ENCODE measurements at regions not wholly inside any gene's neighbourhood (a gene's known extent, or its start where the extent isn't known, plus 50 kb on each side); places are given as distances from the start of the nearest gene placed in this dataset.
A peak's percentile ranks its signal among the peaks of the same experiment; 100 is the strongest.
"Not testable (repeated sequence)": the region's sequence is repeated elsewhere in the genome, so short reads cannot be mapped to it uniquely, and the experiment has no call there.

DNA sequence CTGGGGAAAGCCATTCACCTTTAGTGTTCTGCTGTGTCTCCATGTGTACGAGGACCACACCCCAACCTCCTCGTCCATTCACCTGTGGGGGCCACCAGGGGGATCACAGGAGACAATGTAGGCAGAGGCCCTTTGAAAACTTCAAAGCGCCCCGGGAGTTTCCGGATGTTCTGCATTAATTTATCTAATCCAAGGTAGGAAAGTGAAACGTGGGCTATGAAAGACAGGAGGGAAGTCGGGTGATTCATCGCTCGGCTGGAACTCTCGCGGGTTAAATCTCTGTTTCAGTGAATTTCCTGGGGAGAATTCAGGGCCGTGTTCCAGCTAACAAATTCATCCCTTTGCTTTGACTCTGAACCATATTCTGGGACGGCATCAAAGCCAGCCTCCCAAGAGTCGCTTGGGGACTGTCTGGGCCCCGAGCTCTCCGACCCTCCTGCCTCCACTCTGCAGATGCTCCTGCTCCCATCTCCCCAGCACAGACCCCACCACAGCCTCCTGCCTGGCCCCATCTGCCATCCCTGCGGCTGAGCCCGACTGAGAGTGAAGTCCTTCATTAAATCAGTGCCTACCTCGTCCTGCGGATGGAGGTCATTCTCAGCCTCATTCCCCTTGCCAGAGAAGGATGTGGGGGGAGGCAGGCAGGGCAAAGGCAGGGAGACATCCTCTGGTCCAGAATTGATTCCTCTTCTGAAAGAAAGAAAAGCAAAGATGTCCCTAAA, 114.1 kb upstream of the CARD11 start:
- DNase-seq (ENCODE audit: low spot score in 2 of 2): no peak
- no peak overlapping the region for H3K4me3 Mint-ChIP-seq
- H3K27me3 Mint-ChIP-seq: peaks cover 17% of the 10 kb centered on the region
- H3K36me3 Mint-ChIP-seq (ENCODE audit: insufficient read depth): peaks cover 5% of the 10 kb centered on the region
- ATAC-seq (replicated peaks; ENCODE audit: extremely low read depth, poor library complexity, severe bottlenecking): no peak
- H3K27ac Mint-ChIP-seq (ENCODE audit: low read depth): no peak overlapping the region
- H3K9me3 Mint-ChIP-seq: no peaks in the 10 kb centered on the region
- peaks cover 19% of the 10 kb centered on the region for H3K4me1 Mint-ChIP-seq

DNA sequence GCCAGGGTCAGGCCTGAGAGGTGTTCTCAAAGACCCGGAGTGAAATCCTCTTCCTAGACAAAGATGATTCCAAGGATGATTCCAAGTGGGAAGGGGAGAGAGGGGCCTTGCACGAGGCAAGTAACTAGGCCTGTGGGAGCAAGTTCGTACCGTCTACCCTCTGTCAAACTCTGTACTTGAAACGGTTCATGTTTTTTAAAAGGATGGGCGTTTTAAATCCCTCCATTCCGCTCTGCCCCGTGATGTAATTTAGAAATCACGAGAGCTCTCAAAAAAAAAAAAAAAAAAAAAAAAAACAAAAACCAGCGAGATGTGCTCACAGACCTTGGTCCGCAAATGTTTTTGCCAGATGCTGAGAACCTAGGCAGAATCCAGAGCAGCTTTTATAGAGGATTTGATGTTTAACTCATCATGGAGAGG, 114.7 kb upstream of the CARD11 start:
- Mint-ChIP-seq H3K27me3 (peaks cover 17% of the 10 kb centered on the region), H3K36me3 (ENCODE audit: insufficient read depth) (peaks cover 5% of the 10 kb centered on the region), H3K27ac (ENCODE audit: low read depth) (no peak overlapping the region), H3K4me1 (peaks cover 19% of the 10 kb centered on the region), H3K4me3 (no peak overlapping the region), H3K9me3 (no peaks in the 10 kb centered on the region)
- no peak for ATAC-seq (replicated peaks; ENCODE audit: extremely low read depth, poor library complexity, severe bottlenecking)
- DNase-seq (ENCODE audit: low spot score in 2 of 2): no peak

- ATAC-seq (replicated peaks; ENCODE audit: extremely low read depth, poor library complexity, severe bottlenecking): no peak
- H3K27ac Mint-ChIP-seq (ENCODE audit: low read depth): no peak overlapping the region
- no peak overlapping the region for H3K4me3 Mint-ChIP-seq
Observed at GRCh38 chr7:3159039-3159438, 115.4 kb upstream of the CARD11 start.

DNA sequence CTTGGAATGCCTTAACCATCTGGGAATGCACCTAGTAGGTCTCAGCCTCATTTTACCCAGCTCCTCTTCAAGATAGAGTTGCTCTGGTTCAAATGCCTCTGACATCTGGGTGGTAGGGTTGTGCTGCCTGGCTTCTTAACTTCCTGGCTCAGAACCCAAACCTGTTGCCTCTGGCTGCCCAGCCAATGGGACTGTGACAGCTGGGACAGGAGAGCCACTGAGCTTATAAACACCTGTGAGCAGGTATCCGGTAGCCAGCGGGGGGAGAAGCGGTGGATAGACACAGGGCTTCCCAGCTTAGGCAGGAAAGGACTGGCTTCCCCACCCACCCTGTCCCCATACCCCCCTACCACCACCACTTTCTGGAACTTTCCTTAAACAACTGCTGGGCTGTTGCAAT, 115.8 kb upstream of the CARD11 start:
- Mint-ChIP-seq H3K36me3 (ENCODE audit: insufficient read depth) (peaks cover 5% of the 10 kb centered on the region), H3K4me1 (peaks cover 12% of the 10 kb centered on the region), H3K27ac (ENCODE audit: low read depth) (no peak overlapping the region), H3K4me3 (no peak overlapping the region), H3K27me3 (peaks cover 25% of the 10 kb centered on the region), H3K9me3 (no peaks in the 10 kb centered on the region)
- ATAC-seq (replicated peaks; ENCODE audit: extremely low read depth, poor library complexity, severe bottlenecking): no peak
- no peak for DNase-seq (ENCODE audit: low spot score in 2 of 2)

More at GRCh38 chr7:3159039-3159438, 115.4 kb upstream of the CARD11 start:
- Mint-ChIP-seq H3K36me3 (ENCODE audit: insufficient read depth) (peaks cover 5% of the 10 kb centered on the region), H3K4me1 (peaks cover 14% of the 10 kb centered on the region), H3K9me3 (no peaks in the 10 kb centered on the region), H3K27me3 (peaks cover 21% of the 10 kb centered on the region)
- no peak for DNase-seq (ENCODE audit: low spot score in 2 of 2)

DNA sequence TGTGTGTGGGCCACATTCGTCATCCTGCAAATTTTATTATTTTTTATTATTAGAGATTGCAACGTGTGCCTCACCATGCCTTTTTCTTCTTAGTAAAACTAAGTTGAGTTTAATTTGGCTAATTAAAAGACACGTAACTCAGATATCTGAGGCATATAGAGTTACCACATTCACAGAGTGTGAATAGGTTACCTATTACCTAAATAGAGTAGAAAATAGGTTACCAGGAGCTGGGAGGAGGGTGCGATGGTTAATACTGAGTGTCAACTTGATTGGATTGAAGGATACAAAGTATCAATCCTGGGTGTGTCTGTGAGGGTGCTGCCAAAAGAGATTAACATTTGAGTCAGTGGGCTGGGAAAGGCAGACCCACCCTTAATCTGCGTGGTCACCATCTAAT, 116.3 kb upstream of the CARD11 start:
- H3K4me3 Mint-ChIP-seq; H3K36me3 Mint-ChIP-seq (ENCODE audit: insufficient read depth); H3K9me3 Mint-ChIP-seq; ATAC-seq (replicated peaks; ENCODE audit: extremely low read depth, poor library complexity, severe bottlenecking); H3K4me1 Mint-ChIP-seq; H3K27ac Mint-ChIP-seq (ENCODE audit: low read depth); DNase-seq (ENCODE audit: low spot score in 2 of 2): not testable (repeated sequence)
- H3K27me3 Mint-ChIP-seq: peaks cover 28% of the 10 kb centered on the region

DNA sequence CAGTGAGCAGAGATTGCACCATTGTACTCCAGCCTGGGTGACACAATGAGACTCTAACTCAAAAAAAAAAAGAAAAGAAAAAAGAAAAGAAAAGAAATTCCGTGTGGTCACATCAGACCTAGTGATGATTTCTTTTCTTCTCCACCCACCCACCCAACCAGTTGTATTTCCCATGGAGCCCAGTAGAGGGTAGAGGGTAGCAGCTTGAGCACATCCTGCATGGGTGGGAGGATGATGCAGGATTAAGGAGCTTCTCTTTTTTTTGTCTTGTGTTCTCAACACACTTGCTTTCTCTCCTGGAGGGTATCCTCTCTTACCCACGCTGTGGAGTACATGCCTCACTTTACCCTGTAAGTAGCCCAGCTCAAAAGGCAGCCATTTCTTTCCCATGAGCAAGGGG, 118.6 kb upstream of the CARD11 start:
- no peak for DNase-seq (ENCODE audit: low spot score in 2 of 2)
- ATAC-seq (replicated peaks; ENCODE audit: extremely low read depth, poor library complexity, severe bottlenecking): no peak
- Mint-ChIP-seq H3K27me3 (peaks cover 41% of the 10 kb centered on the region), H3K9me3 (no peaks in the 10 kb centered on the region), H3K36me3 (ENCODE audit: insufficient read depth) (peaks cover 3% of the 10 kb centered on the region), H3K27ac (ENCODE audit: low read depth) (no peak overlapping the region), H3K4me1 (peaks cover 5% of the 10 kb centered on the region), H3K4me3 (no peak overlapping the region)

GRCh38 chr7:3162798-3163197, 119.1 kb upstream of the CARD11 start:
- not testable (repeated sequence) for H3K4me3 Mint-ChIP-seq; ATAC-seq (replicated peaks; ENCODE audit: extremely low read depth, poor library complexity, severe bottlenecking); H3K27ac Mint-ChIP-seq (ENCODE audit: low read depth); H3K9me3 Mint-ChIP-seq; DNase-seq (ENCODE audit: low spot score in 2 of 2); H3K4me1 Mint-ChIP-seq; H3K36me3 Mint-ChIP-seq (ENCODE audit: insufficient read depth)
- H3K27me3 Mint-ChIP-seq: peaks cover 42% of the 10 kb centered on the region

DNA sequence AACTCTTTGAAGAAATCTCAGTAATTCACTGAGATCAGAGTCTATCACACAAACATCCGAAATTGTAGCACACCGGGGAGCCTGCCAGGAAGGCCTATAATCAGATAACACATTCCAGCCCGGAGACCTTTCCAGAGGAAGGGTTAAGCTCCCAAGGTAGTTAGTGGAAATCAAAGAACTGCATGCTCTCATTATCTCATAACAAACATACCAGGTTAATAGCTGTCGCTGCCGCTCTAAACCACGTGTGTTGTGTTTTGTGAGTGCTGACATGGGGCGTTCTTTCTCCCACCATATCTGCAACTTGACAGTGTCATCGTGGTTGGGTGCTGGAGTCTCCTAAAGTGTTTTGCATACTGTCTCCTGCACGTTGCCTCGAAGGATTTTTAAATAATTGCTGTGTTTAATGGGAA, 120.7 kb upstream of the CARD11 start:
- DNase-seq (ENCODE audit: low spot score in 2 of 2): no peak

GRCh38 chr7:3165681-3166580, 122.3 kb upstream of the CARD11 start:
- Mint-ChIP-seq H3K4me3 (no peak overlapping the region), H3K27ac (ENCODE audit: low read depth) (no peak overlapping the region), H3K36me3 (ENCODE audit: insufficient read depth) (no peaks in the 10 kb centered on the region), H3K9me3 (no peaks in the 10 kb centered on the region), H3K27me3 (peaks cover 60% of the 10 kb centered on the region), H3K4me1 (no peaks in the 10 kb centered on the region)
- ATAC-seq (replicated peaks; ENCODE audit: extremely low read depth, poor library complexity, severe bottlenecking) (no peak), DNase-seq (ENCODE audit: low spot score in 2 of 2) (no peak)

More for the DNA sequence above, 120.7 kb upstream of the CARD11 start:
- Mint-ChIP-seq H3K27ac (ENCODE audit: low read depth) (peak overlapping the region; percentile 19), H3K4me3 (no peak overlapping the region), H3K4me1 (no peaks in the 10 kb centered on the region), H3K36me3 (ENCODE audit: insufficient read depth) (no peaks in the 10 kb centered on the region), H3K27me3 (peaks cover 45% of the 10 kb centered on the region), H3K9me3 (no peaks in the 10 kb centered on the region)
- no peak for ATAC-seq (replicated peaks; ENCODE audit: extremely low read depth, poor library complexity, severe bottlenecking)

DNA sequence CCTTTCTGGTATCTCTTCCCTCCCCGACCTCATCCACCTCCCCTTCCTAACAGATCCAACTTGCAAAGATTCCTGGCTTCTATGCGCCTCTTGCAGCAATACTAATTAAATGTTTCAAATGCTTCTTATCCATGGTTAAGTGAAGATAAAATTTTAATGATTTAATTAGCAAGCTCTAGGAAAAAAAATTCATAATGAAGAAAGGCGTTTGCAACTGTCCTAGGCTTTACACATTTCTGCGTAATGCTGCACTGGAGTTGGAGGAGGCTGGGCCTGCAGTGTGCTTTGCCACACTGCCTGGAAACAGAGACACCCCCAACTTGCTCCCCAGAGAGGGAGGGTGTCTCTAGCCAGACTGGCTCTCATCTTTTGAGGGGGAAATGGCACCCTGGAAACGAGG, 123.9 kb upstream of the CARD11 start:
- DNase-seq (ENCODE audit: low spot score in 2 of 2) (no peak), ATAC-seq (replicated peaks; ENCODE audit: extremely low read depth, poor library complexity, severe bottlenecking) (no peak)
- Mint-ChIP-seq H3K36me3 (ENCODE audit: insufficient read depth) (no peaks in the 10 kb centered on the region), H3K4me1 (no peaks in the 10 kb centered on the region), H3K27me3 (peaks cover 76% of the 10 kb centered on the region), H3K4me3 (no peak overlapping the region), H3K27ac (ENCODE audit: low read depth) (no peak overlapping the region), H3K9me3 (no peaks in the 10 kb centered on the region)

- ATAC-seq (replicated peaks; ENCODE audit: extremely low read depth, poor library complexity, severe bottlenecking): no peak
- Mint-ChIP-seq H3K4me3 (no peak overlapping the region), H3K27me3 (peaks cover 84% of the 10 kb centered on the region), H3K36me3 (ENCODE audit: insufficient read depth) (no peaks in the 10 kb centered on the region), H3K9me3 (no peaks in the 10 kb centered on the region), H3K4me1 (no peaks in the 10 kb centered on the region), H3K27ac (ENCODE audit: low read depth) (no peak overlapping the region)
- no peak for DNase-seq (ENCODE audit: low spot score in 2 of 2)
Observed at GRCh38 chr7:3168370-3168769, 124.7 kb upstream of the CARD11 start.

DNA sequence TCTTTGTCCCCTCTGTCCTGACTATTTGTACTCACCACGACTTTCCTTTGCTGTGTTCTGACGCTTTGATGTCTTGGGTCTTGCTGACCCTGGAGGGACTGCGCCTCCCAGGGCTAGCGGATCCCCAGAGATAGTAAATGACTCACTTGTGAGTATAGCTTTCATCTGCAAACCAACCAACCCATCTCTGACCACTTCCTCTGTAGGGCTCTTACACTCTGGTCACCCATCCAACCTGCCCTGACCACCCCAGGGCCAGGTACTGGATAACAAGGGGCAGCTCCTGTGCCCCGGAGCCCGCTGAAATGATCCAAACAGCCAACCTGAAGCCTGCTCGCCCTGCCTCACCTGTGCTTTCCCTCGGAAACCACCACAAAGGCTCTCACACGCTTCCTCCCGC, 125.2 kb upstream of the CARD11 start:
- Mint-ChIP-seq H3K4me1 (no peaks in the 10 kb centered on the region), H3K9me3 (no peaks in the 10 kb centered on the region), H3K36me3 (ENCODE audit: insufficient read depth) (no peaks in the 10 kb centered on the region), H3K27me3 (peaks cover 86% of the 10 kb centered on the region), H3K4me3 (no peak overlapping the region), H3K27ac (ENCODE audit: low read depth) (no peak overlapping the region)
- no peak for DNase-seq (ENCODE audit: low spot score in 2 of 2)
- ATAC-seq (replicated peaks; ENCODE audit: extremely low read depth, poor library complexity, severe bottlenecking): no peak

GRCh38 chr7:3172768-3173280, 128.2 kb upstream of the SDK1 start:
- Mint-ChIP-seq H3K27ac (ENCODE audit: low read depth) (no peak overlapping the region), H3K27me3 (peaks cover 79% of the 10 kb centered on the region), H3K4me1 (no peaks in the 10 kb centered on the region), H3K4me3 (no peak overlapping the region), H3K36me3 (ENCODE audit: insufficient read depth) (no peaks in the 10 kb centered on the region), H3K9me3 (no peaks in the 10 kb centered on the region)
- no peak for DNase-seq (ENCODE audit: low spot score in 2 of 2)
- ATAC-seq (replicated peaks; ENCODE audit: extremely low read depth, poor library complexity, severe bottlenecking): no peak

Data from central memory CD8-positive, alpha-beta T cell (primary cell).